ENCODE measurements at regions not wholly inside any gene's neighbourhood (a gene's known extent, or its start where the extent isn't known, plus 50 kb on each side); places are given as distances from the start of the nearest gene placed in this dataset.

DNA sequence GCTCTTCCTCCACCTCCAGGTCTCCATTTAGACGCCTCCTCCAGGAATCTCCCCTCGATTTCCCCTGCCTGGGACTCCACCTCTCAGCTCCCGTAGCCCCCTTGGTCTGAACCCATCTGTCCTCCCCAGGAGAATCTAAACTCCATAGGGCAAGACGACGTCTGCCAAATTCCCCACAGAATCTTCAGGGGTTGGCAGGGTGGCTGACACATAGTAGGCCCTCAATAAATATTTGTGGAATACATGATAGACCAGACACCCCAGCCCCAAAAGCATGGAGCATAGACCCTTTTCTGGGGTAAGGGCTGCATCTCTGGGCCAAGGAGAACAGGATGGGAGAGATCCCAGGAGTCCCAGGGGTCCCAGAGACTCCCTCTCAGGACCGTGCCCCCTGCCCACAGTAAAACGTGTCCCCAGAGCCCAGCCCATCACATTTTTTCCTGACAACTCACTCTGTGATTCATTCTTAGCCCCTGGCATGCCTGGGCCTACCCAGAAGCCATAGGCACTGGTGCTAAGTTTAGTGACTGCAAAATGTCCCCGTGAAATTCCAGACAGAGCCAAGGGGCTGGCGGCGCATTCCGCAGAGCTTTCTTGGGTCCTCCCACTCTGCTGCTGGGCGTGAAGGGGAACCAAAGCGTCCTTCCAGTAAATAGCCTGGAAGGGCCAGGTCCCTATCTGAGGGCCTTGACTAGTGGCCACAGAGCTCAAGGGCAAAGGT, 78.0 kb upstream of the SLC6A6 start:
- no CpG with 5 or more reads among the region's 13 CpGs for whole genome bisulfite sequencing, 2 experiments (ENCODE audit: extremely low coverage in 2 of 2, insufficient read length in 1 of 2)
- H2AFZ ChIP-seq (replicated peaks; ENCODE audit: low read length, poor library complexity): peak overlapping the region; percentile 66
- no peaks in the 10 kb centered on the region for H4K20me1 ChIP-seq (ENCODE audit: insufficient read depth, low read length)
- H3K4ac ChIP-seq (ENCODE audit: low read depth, low read length): 0 out of 2 replicates have a peak overlapping the region, but pooled peaks have one; percentile 19
- peak overlapping the region; percentile 66; the same call in 1 of the 3 replicates for H2BK15ac ChIP-seq (ENCODE audit: low read depth, low read length)
- POLR2A ChIA-PET (ENCODE audit: unreplicated experiment): interaction anchor here (0.8 kb wide), 1 partner anchor 34 kb away, joined by 3 read pairs; no protein-coding TSS in a partner anchor
- DNase-seq (peak; percentile 13), ATAC-seq (ENCODE audit: low read depth) (peak; percentile 48)
- H4K91ac ChIP-seq (ENCODE audit: insufficient read depth, low read depth, low read length): peak overlapping the region; percentile 63
- H4K5ac ChIP-seq (ENCODE audit: low read depth, low read length): no peak overlapping the region
- H3K4me3 ChIP-seq (ENCODE audit: insufficient read depth, low read depth, low read length): no peak overlapping the region
- H3K9me1 ChIP-seq (ENCODE audit: insufficient read depth, low read length): peaks cover 4% of the 10 kb centered on the region; the same call in 1 of the 2 replicates
- no peak overlapping the region for H3K4me2 ChIP-seq (ENCODE audit: low read depth, low read length)
- no peak overlapping the region for H3K9ac ChIP-seq (ENCODE audit: low read depth, low read length)
- H3K9me3 ChIP-seq (ENCODE audit: control insufficient read depth, insufficient read depth, low read length): peaks cover 6% of the 10 kb centered on the region
- H2BK20ac ChIP-seq (ENCODE audit: low read depth, low read length): peak overlapping the region; percentile 38; the same call in 1 of the 2 replicates
- H3K18ac ChIP-seq (ENCODE audit: low read depth, low read length): no peak overlapping the region
- H4K8ac ChIP-seq (ENCODE audit: low read depth in 2 of 2, low read length in 2 of 2): peak overlapping the region in 1 of 2 experiments; percentile 50; a peak in 1 of 4 replicates
- peak overlapping the region; percentile 65; the same call in 1 of the 2 replicates for H2BK120ac ChIP-seq (ENCODE audit: low read depth, low read length)
- no peak overlapping the region for H2AK9ac ChIP-seq (replicated peaks; ENCODE audit: low read depth, low read length, poor library complexity)
- no peak overlapping the region for H3K56ac ChIP-seq (ENCODE audit: extremely low read depth, insufficient read depth, low read length)
- H2AK5ac ChIP-seq (ENCODE audit: low read depth, low read length): no peak overlapping the region
- dilution Hi-C loops (cut with HindIII; ENCODE audit: low sequenced_read_pairs, unreplicated experiment) (no loop called here), in situ Hi-C loops (cut with MboI; ENCODE audit: low sequenced_read_pairs) (no loop called here), intact Hi-C loops (cut with micrococcal nuclease) (no loop called here)
- H3K4me1 ChIP-seq (ENCODE audit: control insufficient read depth, insufficient read depth, low read length): no peaks in the 10 kb centered on the region; the same call in 1 of the 2 replicates
- TF ChIP-seq NFE2L2 (IDR thresholded peaks at IDR 0.05; ENCODE audit: low read depth, low read length) (no peak), MXI1 (IDR thresholded peaks at IDR 0.05; ENCODE audit: borderline replicate concordance, low read depth, low read length) (no peak)
- no peak overlapping the region for H3K27ac ChIP-seq (ENCODE audit: insufficient read depth, low read length)
- CTCF ChIA-PET: interaction anchor here (0.6 kb wide), 1 partner anchor 39 kb away, joined by 4 read pairs; no protein-coding TSS in a partner anchor
- no peaks in the 10 kb centered on the region for H3K27me3 ChIP-seq (ENCODE audit: control insufficient read depth, insufficient read depth, low read length)
- H3K14ac ChIP-seq (replicated peaks; ENCODE audit: low read depth, low read length): no peak overlapping the region
- H3K79me1 ChIP-seq (ENCODE audit: low read depth in 1 of 2, low read length in 2 of 2): no peaks in the 10 kb centered on the region
- no peak overlapping the region for H2BK5ac ChIP-seq (ENCODE audit: low read depth, low read length, poor library complexity, severe bottlenecking)
- H3K36me3 ChIP-seq (ENCODE audit: control insufficient read depth, insufficient read depth, low read length): no peaks in the 10 kb centered on the region
- H3K23ac ChIP-seq (ENCODE audit: low read depth, low read length): no peak overlapping the region
- BruUV-seq (replicated peaks): no TSS peak
